Midbrain (tissue), 1 donor: ENCODE measurements at regions not wholly inside any gene's neighbourhood (a gene's known extent, or its start where the extent isn't known, plus 50 kb on each side); places are given as distances from the start of the nearest gene placed in this dataset.
A peak's percentile ranks its signal among the peaks of the same experiment; 100 is the strongest.
"Not testable (repeated sequence)": the region's sequence is repeated elsewhere in the genome, so short reads cannot be mapped to it uniquely, and the experiment has no call there.

Source experiments
- DNase-seq: peaks from one replicate; lab custom pipeline; 2025; lab: John Stamatoyannopoulos, UW

DNA sequence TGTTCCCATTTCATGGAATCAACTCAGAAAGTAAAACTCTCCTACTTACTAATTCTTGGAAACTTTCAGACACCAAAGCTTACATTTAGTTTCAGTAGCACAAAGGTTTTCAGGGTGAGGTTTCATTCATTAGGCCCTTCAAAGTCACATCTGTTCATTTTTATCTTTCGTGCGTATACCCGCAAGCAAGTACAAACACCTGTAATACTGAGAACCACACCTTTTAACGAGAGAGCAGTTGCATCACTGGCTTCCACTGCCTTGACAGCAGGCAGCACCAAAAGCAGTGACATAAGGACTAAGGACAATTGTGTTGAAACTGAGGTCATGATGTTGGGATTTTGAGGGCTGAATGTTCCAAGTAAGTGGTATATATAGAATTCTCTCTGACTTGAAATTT lies 60.5 kb downstream of the GOLGA6L22 start:
- DNase-seq: not testable (repeated sequence)

- DNase-seq: not testable (repeated sequence)
Measured at GRCh38 chr15:22526537-22526936, 67.8 kb downstream of the GOLGA6L22 start.

- not testable (repeated sequence) for DNase-seq
Measured at GRCh38 chr15:22527016-22527415, 68.3 kb downstream of the GOLGA6L22 start.

DNA sequence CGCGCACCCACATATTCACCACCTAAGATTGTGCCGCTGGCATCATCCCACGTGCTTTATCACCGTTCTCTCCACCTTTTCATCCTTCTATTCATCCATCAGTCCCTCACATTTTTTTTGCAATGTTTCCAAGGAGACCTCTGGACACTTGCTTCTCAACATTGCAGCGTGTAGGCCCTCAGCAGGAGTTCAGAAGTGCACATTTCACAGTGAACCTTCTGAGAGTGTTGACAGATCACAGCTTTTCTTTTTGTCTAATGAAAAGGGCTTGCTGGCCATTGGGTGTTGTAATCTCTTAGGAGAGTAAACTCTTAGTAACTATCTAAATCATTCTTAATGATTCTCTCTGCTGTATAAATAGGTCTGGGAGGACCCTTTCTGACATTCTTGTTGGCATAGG lies 70.5 kb downstream of the GOLGA6L22 start:
- DNase-seq: not testable (repeated sequence)

GRCh38 chr15:22559701-22560100 lies 101.0 kb downstream of the GOLGA6L22 start:
- not testable (repeated sequence) for DNase-seq

- not testable (repeated sequence) for DNase-seq
Measured at GRCh38 chr15:22561716-22562115, 103.0 kb downstream of the GOLGA6L22 start.

GRCh38 chr15:22566510-22566909 lies 107.8 kb downstream of the GOLGA6L22 start:
- DNase-seq: not testable (repeated sequence)

DNA sequence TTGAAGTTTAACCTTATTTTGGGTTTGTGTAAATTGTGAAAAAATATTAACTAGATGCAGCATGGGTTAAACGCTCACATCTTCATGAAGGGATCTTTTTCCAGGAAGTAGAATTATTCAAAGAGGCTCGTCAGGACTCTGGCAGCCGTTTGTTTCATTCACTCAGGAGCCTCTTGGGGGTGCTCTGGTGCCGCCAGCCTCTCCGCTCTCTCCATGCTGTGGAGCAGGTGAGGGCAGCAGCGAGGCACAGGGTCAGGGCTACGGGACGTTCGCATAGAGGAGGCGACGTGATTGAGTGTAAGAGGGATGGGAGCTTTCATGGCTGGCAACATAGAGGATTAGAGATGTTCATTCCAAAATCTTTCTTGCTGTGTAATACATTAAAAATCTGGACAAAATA lies 110.8 kb downstream of the GOLGA6L22 start:
- not testable (repeated sequence) for DNase-seq

DNA sequence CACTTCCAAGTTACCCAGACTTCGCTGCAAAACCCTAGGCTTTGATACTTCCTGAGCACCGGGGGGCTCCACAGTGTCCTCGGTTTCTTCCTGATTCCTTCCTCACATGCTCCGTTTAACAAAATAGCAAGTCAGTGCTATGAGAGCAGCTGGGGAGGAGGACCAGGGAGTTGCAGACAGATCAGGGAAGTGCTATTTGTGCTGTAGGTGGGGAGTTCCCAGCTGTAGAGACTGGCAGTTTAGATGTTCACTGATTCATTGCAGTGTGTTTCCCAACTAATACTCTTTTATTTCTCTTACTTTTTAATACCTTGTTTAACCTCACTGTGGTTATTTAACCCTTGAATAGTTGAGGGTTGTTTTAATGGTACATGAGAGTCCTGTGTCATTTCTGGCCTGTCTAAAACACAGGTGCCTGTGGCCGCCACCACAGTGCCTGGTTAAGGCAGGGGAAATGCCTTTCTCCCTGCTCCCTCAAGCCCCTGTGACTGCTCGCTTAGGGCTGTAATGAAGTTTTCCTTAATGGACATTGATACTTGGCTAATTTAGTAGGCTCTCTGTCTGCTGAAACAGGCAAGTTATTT lies 113.5 kb downstream of the GOLGA6L22 start:
- not testable (repeated sequence) for DNase-seq

GRCh38 chr15:22572792-22573191 lies 114.1 kb downstream of the GOLGA6L22 start:
- not testable (repeated sequence) for DNase-seq

DNA sequence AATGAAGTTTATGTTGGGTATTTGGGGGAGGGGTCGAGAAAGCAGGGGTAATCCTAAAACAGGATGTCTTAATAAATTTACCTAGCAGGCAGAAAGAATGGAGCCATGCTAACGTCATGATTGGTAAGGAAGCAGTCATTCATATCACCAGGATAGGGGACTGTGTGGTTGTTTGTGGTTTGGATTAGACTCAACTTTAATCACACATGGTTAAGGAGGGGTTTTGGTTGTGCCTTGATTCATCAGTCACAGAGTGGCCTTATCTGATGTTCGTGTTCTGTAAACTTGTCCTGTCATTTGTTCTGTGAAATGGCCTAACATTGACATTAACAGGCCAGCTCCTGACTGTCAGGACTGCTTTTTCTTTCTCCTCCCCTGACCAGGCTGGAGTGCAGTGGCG lies 119.1 kb downstream of the GOLGA6L22 start:
- not testable (repeated sequence) for DNase-seq

DNA sequence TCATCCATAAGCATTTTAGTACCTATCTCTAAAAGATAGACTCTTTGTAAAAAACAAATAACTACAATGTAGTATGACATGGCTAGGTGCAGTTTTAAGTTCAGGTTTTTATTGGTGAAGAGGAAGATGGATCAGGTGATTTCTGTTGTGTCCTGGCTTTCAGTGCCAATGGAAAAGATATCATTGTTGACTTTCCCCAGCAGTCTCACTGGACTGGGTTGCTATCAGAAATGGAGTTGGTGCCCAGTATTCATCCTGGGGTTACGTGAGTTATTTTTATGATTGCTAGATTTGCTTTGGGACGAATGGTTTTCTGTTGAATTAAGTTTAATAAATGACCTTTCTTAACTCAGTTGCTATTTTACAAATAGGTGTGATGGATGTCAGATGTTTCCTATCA lies 120.5 kb downstream of the GOLGA6L22 start:
- not testable (repeated sequence) for DNase-seq

GRCh38 chr15:22587391-22587790 lies 128.7 kb downstream of the GOLGA6L22 start:
- not testable (repeated sequence) for DNase-seq

- DNase-seq: not testable (repeated sequence)
Measured at GRCh38 chr15:22598552-22598951, 139.8 kb downstream of the GOLGA6L22 start.

DNA sequence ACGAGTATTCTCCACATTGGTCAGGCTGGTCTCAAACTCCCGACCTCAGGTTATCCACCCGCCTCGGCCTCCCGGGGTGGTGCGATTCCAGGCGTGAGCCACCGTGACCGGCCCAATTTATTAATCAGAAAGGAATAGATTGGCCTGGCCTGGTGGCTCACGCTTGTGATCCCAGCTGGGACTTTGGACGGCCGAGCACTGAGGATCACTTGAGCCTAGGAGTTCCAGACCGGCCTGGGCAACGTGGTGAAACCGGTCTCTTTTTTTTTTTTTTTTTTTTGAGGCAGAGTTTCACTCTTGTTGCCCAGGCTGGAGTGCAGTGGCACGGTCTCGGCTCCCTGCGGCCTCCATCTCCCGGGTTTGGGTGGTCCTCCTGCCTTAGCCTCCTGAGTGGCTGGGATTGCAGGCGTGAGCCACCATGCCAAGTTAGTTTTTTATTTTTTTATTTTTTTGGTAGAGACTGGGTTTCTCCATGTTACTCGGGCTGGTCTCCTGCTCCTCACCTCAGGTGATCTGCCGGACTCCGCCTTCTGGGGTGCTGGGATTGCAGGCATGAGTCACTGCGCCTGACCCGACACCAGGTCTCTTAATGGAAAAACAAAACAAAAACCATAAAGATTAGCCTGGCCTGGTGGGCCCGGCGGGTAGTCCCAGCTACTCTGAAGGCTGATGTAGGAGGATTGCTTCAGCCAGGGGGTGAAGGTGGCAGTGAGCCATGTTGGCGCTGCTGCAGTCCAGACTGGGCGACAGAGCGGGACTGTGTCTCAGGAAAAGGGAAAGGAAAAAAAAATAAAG lies 141.0 kb downstream of the GOLGA6L22 start:
- DNase-seq: not testable (repeated sequence)

DNA sequence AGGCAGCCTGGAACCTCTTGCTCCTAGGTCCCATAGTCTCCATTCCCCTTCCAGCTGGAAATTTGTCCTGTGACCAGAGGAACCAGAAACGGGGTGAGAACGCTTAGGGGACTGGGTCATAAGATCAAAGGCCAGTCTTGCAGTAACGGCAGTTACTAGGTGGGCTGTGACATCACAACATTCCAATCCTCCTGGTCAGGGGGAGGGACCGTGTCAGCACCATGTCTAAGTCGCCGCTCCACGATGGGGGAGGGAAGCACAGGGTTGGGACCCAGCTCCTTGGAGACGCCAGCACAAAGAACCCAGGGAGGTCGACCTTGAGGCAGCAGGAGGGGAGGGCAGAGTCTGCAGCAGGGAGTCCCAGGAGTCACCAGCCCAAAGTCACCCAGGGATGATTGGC lies 158.3 kb downstream of the GOLGA6L22 start:
- DNase-seq: not testable (repeated sequence)

- not testable (repeated sequence) for DNase-seq
Measured at GRCh38 chr15:22631789-22632188, 154.7 kb upstream of the NIPA1 start.

DNA sequence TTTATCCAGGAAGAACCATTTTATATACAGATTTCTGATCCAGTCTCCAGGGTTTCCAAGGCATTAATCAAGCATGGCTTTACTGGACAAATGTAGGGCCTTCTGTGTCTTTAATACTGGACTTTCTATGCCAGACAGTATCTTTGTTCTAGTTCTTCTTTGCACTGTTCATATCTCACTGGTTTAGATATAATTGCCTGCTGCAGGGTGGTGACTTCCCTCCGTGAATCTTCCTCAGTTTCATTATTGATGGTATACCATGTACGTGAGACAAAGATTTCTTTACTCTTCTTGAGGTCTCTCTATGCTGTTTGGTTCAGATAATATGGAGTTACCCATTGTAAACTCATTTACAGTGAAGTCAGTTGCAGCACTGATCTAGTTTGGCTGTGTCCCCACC lies 146.5 kb upstream of the NIPA1 start:
- not testable (repeated sequence) for DNase-seq

- not testable (repeated sequence) for DNase-seq
Measured at GRCh38 chr15:22649458-22649857, 137.0 kb upstream of the NIPA1 start.

GRCh38 chr15:22651179-22651578 lies 135.3 kb upstream of the NIPA1 start:
- DNase-seq: not testable (repeated sequence)

DNA sequence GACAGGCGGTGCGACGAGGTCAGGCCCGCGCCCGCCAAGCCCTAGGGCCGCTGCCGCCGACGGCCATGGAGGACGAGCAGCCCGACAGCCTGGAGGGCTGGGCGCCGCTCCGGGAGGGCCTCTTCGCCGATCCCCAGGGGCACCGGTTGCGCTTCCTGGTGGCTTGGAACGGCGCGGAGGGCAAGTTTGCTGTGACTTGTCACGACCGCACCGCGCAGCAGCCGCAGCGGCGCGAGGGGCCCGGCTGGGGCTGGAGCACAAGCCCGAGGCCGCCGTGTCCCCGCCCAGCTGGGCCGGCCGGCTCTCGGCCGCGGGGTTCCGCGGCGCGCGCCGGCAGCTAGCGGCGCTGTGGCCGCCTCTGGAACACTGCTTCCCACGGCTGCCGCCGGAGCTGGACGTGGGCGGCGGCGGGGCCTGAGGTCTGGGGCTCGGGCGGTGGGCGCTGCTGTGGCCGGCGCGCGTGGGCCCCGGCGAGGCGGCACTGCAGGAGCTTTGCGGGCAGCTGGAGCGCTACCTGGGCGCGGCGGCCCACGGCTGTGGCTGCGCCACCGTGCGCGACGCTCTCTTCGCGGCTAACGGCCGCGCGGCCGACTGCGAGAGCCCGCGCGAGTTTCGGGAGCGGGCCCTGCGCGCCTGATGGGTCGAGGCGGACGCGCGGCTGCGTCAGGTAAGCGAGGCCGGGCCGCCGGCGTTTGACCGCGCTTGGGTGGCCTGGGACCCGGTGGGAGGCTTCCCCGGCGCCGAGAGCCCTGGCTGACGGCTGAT lies 122.0 kb upstream of the NIPA1 start:
- peak; percentile 57 for DNase-seq

GRCh38 chr15:22665059-22665702 lies 121.3 kb upstream of the NIPA1 start:
- DNase-seq: peak; percentile 50
